SK-N-SH (cell line): ENCODE measurements at regions not wholly inside any gene's neighbourhood (a gene's known extent, or its start where the extent isn't known, plus 50 kb on each side); places are given as distances from the start of the nearest gene placed in this dataset.

ENCODE experiments used
- CTCF ChIA-PET: fragments of 300-600, 350-600 bp; formaldehyde crosslinking; extraction: SDS; loops from one replicate; lab custom pipeline; 2021; lab: Yijun Ruan, JAX
- POLR2A ChIA-PET: fragments of 350-600 bp; sonication (Branson Sonifier 250); formaldehyde crosslinking; extraction: SDS; loops from one replicate; lab custom pipeline; 2020; ENCODE audit warnings: antibody characterized with exemption, inconsistent platforms; lab: Yijun Ruan, JAX
- DNase-seq: peaks from one replicate; pipeline ENCODE4 v3.0.0; 2012
- H2AFZ ChIP-seq: fragments of 200-600 bp; sonication (generic); 2 replicates; pipeline ENCODE4 v1.8.1; 2016; ENCODE audit warnings: antibody characterized with exemption, mild to moderate bottlenecking, low read depth
- H3F3A ChIP-seq: fragments of 200-600 bp; sonication (generic); replicated peaks from 2 replicates; pipeline ENCODE3; 2016; ENCODE audit warnings: antibody characterized with exemption, mild to moderate bottlenecking; ENCODE audit not compliant: insufficient read depth
- H3K27ac ChIP-seq, 2 experiments: fragments of 200-500 bp in 1 of 2; fragments of 200-600 bp in 1 of 2; sonication (Bioruptor generic) in 1 of 2; sonication (generic), shearing (Covaris generic) in 1 of 2; 2 replicates each; pipeline versions ENCODE4 v1.5.1 to v1.6.1; 2014 to 2016; ENCODE audit warnings: low read depth in 2 of 2, inconsistent platforms in 1 of 2, low read length in 1 of 2, mild to moderate bottlenecking in 1 of 2, mixed read lengths in 1 of 2
- H3K27me3 ChIP-seq: fragments of 200-600 bp; sonication (generic), shearing (Covaris generic); 2 replicates; pipeline ENCODE4 v1.6.1; 2016; ENCODE audit warnings: mixed run types; ENCODE audit not compliant: insufficient read depth
- H3K36me3 ChIP-seq, 2 experiments: fragments of 200-500 bp in 1 of 2; fragments of 200-600 bp in 1 of 2; sonication (Bioruptor generic) in 1 of 2; sonication (generic) in 1 of 2; replicated peaks in 1 of 2; 2 replicates each; pipeline versions ENCODE3 to v1.5.1; 2014 to 2016; ENCODE audit warnings: low read length in 1 of 2, mild to moderate bottlenecking in 1 of 2; ENCODE audit not compliant: insufficient read depth in 2 of 2, control insufficient read depth in 1 of 2
- H3K4me1 ChIP-seq, 2 experiments: fragments of 200-500 bp in 1 of 2; fragments of 200-600 bp in 1 of 2; sonication (Bioruptor generic) in 1 of 2; sonication (generic), shearing (Covaris generic) in 1 of 2; 2 replicates each; pipeline versions ENCODE4 v1.5.1 to v1.6.1; 2014 to 2016; ENCODE audit warnings: low read depth in 1 of 2, low read length in 1 of 2, mixed run types in 1 of 2; ENCODE audit not compliant: insufficient read depth in 2 of 2, control insufficient read depth in 1 of 2
- H3K4me2 ChIP-seq: fragments of 200-600 bp; sonication (generic), shearing (Covaris generic); 2 replicates; pipeline ENCODE4 v1.6.1; 2017; ENCODE audit warnings: mixed run types
- H3K4me3 ChIP-seq, 2 experiments: fragments of 200-500 bp in 1 of 2; fragments of 200-600 bp in 1 of 2; sonication (Bioruptor generic) in 1 of 2; sonication (generic), shearing (Covaris generic) in 1 of 2; 2 replicates each; pipeline versions ENCODE4 v1.5.1 to v1.8.1; 2014 to 2016; ENCODE audit warnings: low read depth in 2 of 2, inconsistent platforms in 1 of 2, low read length in 1 of 2, mild to moderate bottlenecking in 1 of 2, mixed read lengths in 1 of 2, moderate library complexity in 1 of 2
- H3K79me2 ChIP-seq: fragments of 200-600 bp; sonication (generic); 2 replicates; pipeline ENCODE4 v1.8.1; 2017; ENCODE audit warnings: mild to moderate bottlenecking; ENCODE audit not compliant: insufficient read depth
- H3K9ac ChIP-seq: fragments of 200-600 bp; sonication (generic); 2 replicates; pipeline ENCODE4 v1.6.1; 2017; ENCODE audit warnings: mixed run types
- H3K9me2 ChIP-seq: fragments of 200-600 bp; sonication (generic); 2 replicates; pipeline ENCODE4 v1.6.1; 2017; ENCODE audit warnings: mixed run types
- H3K9me3 ChIP-seq: fragments of 200-600 bp; sonication (generic); 2 replicates; pipeline ENCODE4 v1.6.1; 2017; ENCODE audit warnings: mixed run types, mild to moderate bottlenecking, moderate library complexity
- H4K20me1 ChIP-seq: fragments of 200-600 bp; sonication (generic); 2 replicates; pipeline ENCODE4 v1.6.1; 2017; ENCODE audit warnings: mild to moderate bottlenecking, mixed run types; ENCODE audit not compliant: insufficient read depth
- ELF1 ChIP-seq: IDR thresholded peaks from 2 replicates; pipeline ENCODE4 v1.4.0; 2012
- EZH2phosphoT487 ChIP-seq: fragments of 200-600 bp; sonication (generic); IDR thresholded peaks from 2 replicates; pipeline ENCODE4 v1.6.1; 2017; ENCODE audit warnings: low read depth, mixed run types, mild to moderate bottlenecking, antibody characterized with exemption, moderate library complexity, borderline replicate concordance
- FOSL2 ChIP-seq: IDR thresholded peaks from 2 replicates; pipeline ENCODE4 v1.4.0; 2012; ENCODE audit warnings: low read depth, mild to moderate bottlenecking, moderate library complexity, borderline replicate concordance
- JUND ChIP-seq: IDR thresholded peaks from 2 replicates; pipeline ENCODE4 v1.4.0; 2012
- NFIC ChIP-seq: IDR thresholded peaks from 2 replicates; pipeline ENCODE4 v1.4.0; 2012; ENCODE audit warnings: borderline replicate concordance
- RAD21 ChIP-seq: IDR thresholded peaks from 2 replicates; pipeline ENCODE4 v1.6.1; 2012; ENCODE audit warnings: mild to moderate bottlenecking, low read length
- RCOR1 ChIP-seq: fragments of 150-350 bp; IDR thresholded peaks from 2 replicates; pipeline ENCODE4 v1.6.1; 2017; ENCODE audit warnings: antibody characterized with exemption, low read length
- RXRA ChIP-seq: IDR thresholded peaks from 2 replicates; pipeline ENCODE4 v1.4.0; 2012; ENCODE audit warnings: low read depth, mild to moderate bottlenecking, borderline replicate concordance
- USF1 ChIP-seq: IDR thresholded peaks from 2 replicates; pipeline ENCODE4 v1.4.0; 2012; ENCODE audit warnings: low read depth, borderline replicate concordance
- YY1 ChIP-seq: IDR thresholded peaks from 2 replicates; pipeline ENCODE4 v1.4.0; 2012; ENCODE audit warnings: low read depth, mild to moderate bottlenecking
- WGBS: methylation state at CpG from one replicate; pipeline ENCODE4 v1.1.6; 2017; ENCODE audit warnings: low lambda C conversion rate; 5-methylcytosine and 5-hydroxymethylcytosine counted together

GRCh38 chr9:11135851-11136250 is 523.0 kb upstream of the PTPRD start (continued):
- no peak for TF ChIP-seq YY1
- TF ChIP-seq USF1 = no peak

DNA sequence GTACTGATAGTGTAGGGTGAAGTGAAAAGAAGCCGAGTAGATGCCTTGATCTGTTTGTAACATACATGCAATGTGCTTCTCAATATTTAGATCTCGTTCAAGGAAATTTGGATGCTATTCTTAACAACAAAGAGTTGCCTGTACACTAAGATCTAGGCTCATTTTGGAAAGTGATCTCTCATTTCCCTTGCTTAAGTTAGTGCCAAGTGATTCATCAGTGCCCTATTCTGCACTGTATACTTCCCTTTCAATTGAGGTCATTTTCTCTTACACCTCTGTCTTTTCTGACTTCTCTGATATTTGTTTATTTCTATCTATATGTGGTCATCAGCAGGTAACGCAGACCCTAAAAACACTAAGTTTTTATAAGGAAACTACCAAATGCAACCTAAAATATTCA is 528.6 kb upstream of the PTPRD start:
- H2AFZ ChIP-seq = no peak overlapping the region
- no peak overlapping the region for H3K4me3 ChIP-seq
- under 1% methylated on average over 3 of the region's 3 CpGs for WGBS
- no peaks in the 10 kb centered on the region for H3K36me3 ChIP-seq
- H3K79me2 ChIP-seq = no peaks in the 10 kb centered on the region
- POLR2A ChIA-PET = no interaction called here
- no peak overlapping the region for H3K9ac ChIP-seq
- H3K9me3 ChIP-seq = no peaks in the 10 kb centered on the region
- H3K4me1 ChIP-seq = no peaks in the 10 kb centered on the region
- H3K27ac ChIP-seq = no peak overlapping the region
- no peak for TF ChIP-seq NFIC
- TF ChIP-seq USF1 = no peak
- no peak for TF ChIP-seq FOSL2
- no peak for TF ChIP-seq JUND
- no peak for TF ChIP-seq ELF1
- TF ChIP-seq RCOR1 = no peak
- no peak for TF ChIP-seq EZH2phosphoT487
- no peak for DNase-seq
- no peaks in the 10 kb centered on the region for H3F3A ChIP-seq
- no peaks in the 10 kb centered on the region for H4K20me1 ChIP-seq
- CTCF ChIA-PET = no interaction called here
- H3K4me2 ChIP-seq = no peak overlapping the region
- no peaks in the 10 kb centered on the region for H3K27me3 ChIP-seq
- no peaks in the 10 kb centered on the region for H3K9me2 ChIP-seq

- CTCF ChIA-PET = no interaction called here
- WGBS = 8% methylated on average over 3 of the region's 3 CpGs
Measured at GRCh38 chr9:11142965-11143738, 530.4 kb upstream of the PTPRD start.

More at GRCh38 chr9:11142965-11143738, 530.4 kb upstream of the PTPRD start:
- Histone ChIP-seq H3K36me3 (no peaks in the 10 kb centered on the region), H2AFZ (no peak overlapping the region), H3K4me2 (no peak overlapping the region), H3F3A (no peaks in the 10 kb centered on the region), H3K4me3 (no peak overlapping the region), H3K9ac (no peak overlapping the region), H3K9me3 (no peaks in the 10 kb centered on the region), H3K27me3 (no peaks in the 10 kb centered on the region), H3K9me2 (no peaks in the 10 kb centered on the region), H3K4me1 (no peaks in the 10 kb centered on the region), H3K27ac (no peak overlapping the region), H4K20me1 (no peaks in the 10 kb centered on the region), H3K79me2 (no peaks in the 10 kb centered on the region)
- TF ChIP-seq RXRA (no peak), RAD21 (no peak)
- no peak for DNase-seq
- POLR2A ChIA-PET = interaction anchor here (0.6 kb wide), 1 partner anchor 227 kb away, joined by 3 read pairs; no protein-coding TSS in a partner anchor
